Endodermal cell (in vitro differentiated cells): ENCODE measurements at regions not wholly inside any gene's neighbourhood (a gene's known extent, or its start where the extent isn't known, plus 50 kb on each side); places are given as distances from the start of the nearest gene placed in this dataset.
A peak's percentile ranks its signal among the peaks of the same experiment; 100 is the strongest.

Source experiments
- DNase-seq: peaks from one replicate; pipeline ENCODE4 v3.0.0-alpha.2; 2017
- H3K27ac ChIP-seq: 2 replicates; pipeline ENCODE4 v1.5.1; 2013; ENCODE audit warnings: mild to moderate bottlenecking, low read depth, low read length, moderate library complexity
- H3K27me3 ChIP-seq: 2 replicates; pipeline ENCODE4 v1.6.1; 2013; ENCODE audit warnings: mild to moderate bottlenecking, low read length, moderate library complexity; ENCODE audit not compliant: insufficient read depth, control insufficient read depth, poor library complexity, severe bottlenecking
- H3K36me3 ChIP-seq: 2 replicates; pipeline ENCODE4 v1.7.0; 2013; ENCODE audit warnings: mild to moderate bottlenecking, low read length, moderate library complexity; ENCODE audit not compliant: control insufficient read depth, insufficient read depth
- H3K4me1 ChIP-seq: one replicate; pipeline ENCODE4 v1.7.0; 2013; ENCODE audit warnings: low read length; ENCODE audit not compliant: control insufficient read depth, insufficient read depth
- H3K4me3 ChIP-seq: 2 replicates; pipeline ENCODE4 v1.5.1; 2013; ENCODE audit warnings: mild to moderate bottlenecking, low read length, moderate library complexity
- H3K9ac ChIP-seq: 2 replicates; pipeline ENCODE4 v1.6.1; 2013; ENCODE audit warnings: mild to moderate bottlenecking, low read length, moderate library complexity; ENCODE audit not compliant: poor library complexity, severe bottlenecking; ENCODE audit errors: extremely low read depth
- H3K9me3 ChIP-seq: 2 replicates; pipeline ENCODE4 v1.6.1; 2013; ENCODE audit warnings: mild to moderate bottlenecking, low read length, moderate library complexity; ENCODE audit not compliant: control insufficient read depth
- H3K27ac Mint-ChIP-seq: 2 replicates; pipeline ENCODE4 v1.8.0; 2020; ENCODE audit warnings: mixed read lengths
- H3K27me3 Mint-ChIP-seq: 2 replicates; pipeline ENCODE4 v1.8.0; 2021; ENCODE audit warnings: mild to moderate bottlenecking, mixed read lengths; ENCODE audit not compliant: insufficient read depth
- H3K36me3 Mint-ChIP-seq: 2 replicates; pipeline ENCODE4 v1.8.0; 2020; ENCODE audit warnings: low read depth, mixed read lengths
- H3K4me1 Mint-ChIP-seq: 2 replicates; pipeline ENCODE4 v1.8.0; 2020; ENCODE audit warnings: mixed read lengths
- H3K4me3 Mint-ChIP-seq: 2 replicates; pipeline ENCODE4 v1.8.0; 2020; ENCODE audit warnings: mild to moderate bottlenecking, moderate library complexity, mixed read lengths
- H3K9me3 Mint-ChIP-seq: 2 replicates; pipeline ENCODE4 v1.8.0; 2020; ENCODE audit warnings: mild to moderate bottlenecking, mixed read lengths
- CTCF ChIP-seq: fragments of 200-600 bp; sonication (generic); conservative IDR thresholded peaks from 2 replicates; pipeline ENCODE4 v1.5.0; 2021; ENCODE audit warnings: antibody characterized with exemption, mild to moderate bottlenecking
- WGBS, 2 experiments: methylation state at CpG; one replicate each; pipeline versions ENCODE4 v1.1.5 to v1.1.7; 2013; ENCODE audit warnings: missing lambda C conversion rate in 2 of 2, mixed read lengths in 1 of 2; ENCODE audit not compliant: insufficient coverage in 1 of 2, insufficient read length in 1 of 2; 5-methylcytosine and 5-hydroxymethylcytosine counted together

- no peak overlapping the region for H3K27ac Mint-ChIP-seq
- peaks cover 10% of the 10 kb centered on the region for H3K9me3 Mint-ChIP-seq
- peaks cover 6% of the 10 kb centered on the region for H3K27me3 Mint-ChIP-seq
- Histone ChIP-seq H3K9me3 (peaks cover 19% of the 10 kb centered on the region), H3K4me1 (peaks cover 11% of the 10 kb centered on the region), H3K36me3 (no peaks in the 10 kb centered on the region), H3K27ac (no peak overlapping the region), H3K9ac (no peak overlapping the region), H3K4me3 (no peak overlapping the region), H3K27me3 (no peaks in the 10 kb centered on the region)
- H3K4me1 Mint-ChIP-seq: peaks cover 28% of the 10 kb centered on the region
- no peak for TF ChIP-seq CTCF
- peaks cover 1% of the 10 kb centered on the region for H3K36me3 Mint-ChIP-seq
- H3K4me3 Mint-ChIP-seq: no peak overlapping the region
- no peak for DNase-seq
- WGBS, 2 experiments: 91 to 93% methylated on average over 3 to 4 of the region's 4 CpGs
Measured at GRCh38 chr18:10266334-10266590, 188.2 kb upstream of the APCDD1 start.

GRCh38 chr18:10269261-10269660 lies 185.2 kb upstream of the APCDD1 start:
- peaks cover 12% of the 10 kb centered on the region for H3K4me1 ChIP-seq
- no peak overlapping the region for H3K9ac ChIP-seq
- Mint-ChIP-seq H3K9me3 (no peaks in the 10 kb centered on the region), H3K27ac (peak overlapping the region; percentile 66), H3K27me3 (peaks cover 2% of the 10 kb centered on the region), H3K4me1 (peaks cover 29% of the 10 kb centered on the region), H3K36me3 (peaks cover 1% of the 10 kb centered on the region), H3K4me3 (no peak overlapping the region)
- DNase-seq: no peak
- H3K36me3 ChIP-seq: no peaks in the 10 kb centered on the region
- TF ChIP-seq CTCF: no peak
- H3K4me3 ChIP-seq: peak overlapping the region; percentile 26
- H3K9me3 ChIP-seq: peaks cover 6% of the 10 kb centered on the region
- WGBS, 2 experiments: 93 to 100% methylated on average over 1 of the region's 1 CpG
- no peak overlapping the region for H3K27ac ChIP-seq
- no peaks in the 10 kb centered on the region for H3K27me3 ChIP-seq

GRCh38 chr18:10270151-10270571 lies 184.3 kb upstream of the APCDD1 start:
- no peaks in the 10 kb centered on the region for H3K9me3 Mint-ChIP-seq
- WGBS, 2 experiments: 85 to 86% methylated on average over 6 to 8 of the region's 8 CpGs
- no peak overlapping the region for H3K4me3 ChIP-seq
- H3K36me3 ChIP-seq: no peaks in the 10 kb centered on the region
- H3K27ac ChIP-seq: no peak overlapping the region
- no peaks in the 10 kb centered on the region for H3K27me3 ChIP-seq
- H3K36me3 Mint-ChIP-seq: peaks cover 1% of the 10 kb centered on the region
- peaks cover 29% of the 10 kb centered on the region for H3K4me1 Mint-ChIP-seq
- H3K4me3 Mint-ChIP-seq: no peak overlapping the region
- H3K4me1 ChIP-seq: peaks cover 12% of the 10 kb centered on the region
- no peak overlapping the region for H3K9ac ChIP-seq
- DNase-seq: no peak
- peak overlapping the region; percentile 66 for H3K27ac Mint-ChIP-seq
- no peak for TF ChIP-seq CTCF
- H3K27me3 Mint-ChIP-seq: peaks cover 2% of the 10 kb centered on the region
- peaks cover 6% of the 10 kb centered on the region for H3K9me3 ChIP-seq
